ENCODE measurements at regions not wholly inside any gene's neighbourhood (a gene's known extent, or its start where the extent isn't known, plus 50 kb on each side); places are given as distances from the start of the nearest gene placed in this dataset.
"Not testable (repeated sequence)": the region's sequence is repeated elsewhere in the genome, so short reads cannot be mapped to it uniquely, and the experiment has no call there.

GRCh38 chr14:37745657-37746056, 150.2 kb downstream of the TTC6 start:
- no peak for TF ChIP-seq ZNF274 (IDR thresholded peaks at IDR 0.05; ENCODE audit: low read depth, low read length)
- H3K4me3 ChIP-seq (ENCODE audit: low read length), result no peak overlapping the region

DNA sequence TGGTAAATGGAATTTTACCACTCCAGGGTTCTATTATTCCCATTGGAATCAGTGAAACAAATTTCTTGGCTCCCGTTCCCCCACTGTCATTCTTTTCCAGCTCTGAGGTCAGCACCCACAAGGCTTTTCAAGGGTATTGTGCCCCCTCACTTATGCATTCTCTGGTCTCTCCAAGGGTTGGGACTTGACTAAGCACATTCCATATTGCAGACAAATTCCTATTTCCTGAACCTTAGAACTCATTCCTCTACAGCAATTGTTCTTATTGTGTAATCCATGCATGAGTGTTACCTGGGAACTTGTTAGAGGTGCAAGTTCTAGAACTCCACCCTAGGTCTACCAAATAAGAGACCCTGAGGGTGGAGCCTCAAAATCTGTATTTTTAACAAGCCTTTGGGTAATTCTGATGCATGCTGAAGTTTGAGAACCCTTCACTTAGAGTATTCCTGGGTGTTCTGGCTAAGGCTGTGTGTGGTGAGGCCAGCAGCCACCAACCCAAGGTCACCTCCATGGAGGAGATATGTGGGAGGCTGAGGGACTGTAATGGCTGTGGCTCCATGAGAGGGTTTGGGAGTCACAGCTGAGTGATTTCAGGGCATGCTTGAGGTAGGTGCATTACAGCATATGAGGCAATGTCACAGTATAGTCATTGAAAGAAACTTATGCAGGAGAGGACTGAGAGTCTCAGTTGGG, 150.9 kb downstream of the TTC6 start:
- no peak for TF ChIP-seq ZNF274 (IDR thresholded peaks at IDR 0.05; ENCODE audit: low read depth, low read length)

GRCh38 chr14:37753459-37753858, 158.0 kb downstream of the TTC6 start:
- TF ChIP-seq ZNF274 (IDR thresholded peaks at IDR 0.05; ENCODE audit: low read depth, low read length), result no peak
- H3K4me3 ChIP-seq (ENCODE audit: low read length), result no peak overlapping the region

More for the DNA sequence above, 150.9 kb downstream of the TTC6 start:
- no peak overlapping the region for H3K4me3 ChIP-seq (ENCODE audit: low read length)

DNA sequence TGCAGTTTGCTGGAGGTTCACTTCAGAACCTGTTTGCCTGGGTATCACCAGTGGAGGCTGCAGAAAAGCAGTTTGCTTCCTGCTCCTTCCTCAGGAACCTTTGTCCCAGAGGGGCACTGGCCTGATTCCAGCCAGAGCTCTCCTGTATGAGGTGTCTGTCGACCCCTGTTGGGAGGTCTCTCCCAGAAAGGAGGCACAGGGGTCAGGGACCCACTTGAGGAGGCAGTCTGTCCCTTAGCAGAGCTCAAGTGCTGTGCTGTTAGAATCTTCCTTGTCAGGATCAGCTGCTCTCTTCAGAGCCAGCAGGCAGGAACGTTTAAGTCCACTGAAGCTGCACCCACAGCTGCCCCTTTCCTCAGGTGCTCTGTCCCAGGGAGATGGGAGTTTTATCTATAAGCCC, 164.8 kb downstream of the TTC6 start:
- H3K4me3 ChIP-seq (ENCODE audit: low read length), result not testable (repeated sequence)

- no peak overlapping the region for H3K4me3 ChIP-seq (ENCODE audit: low read length)
- no peak for TF ChIP-seq ZNF274 (IDR thresholded peaks at IDR 0.05; ENCODE audit: low read depth, low read length)
Observed at GRCh38 chr14:37763266-37763665, 167.8 kb downstream of the TTC6 start.

DNA sequence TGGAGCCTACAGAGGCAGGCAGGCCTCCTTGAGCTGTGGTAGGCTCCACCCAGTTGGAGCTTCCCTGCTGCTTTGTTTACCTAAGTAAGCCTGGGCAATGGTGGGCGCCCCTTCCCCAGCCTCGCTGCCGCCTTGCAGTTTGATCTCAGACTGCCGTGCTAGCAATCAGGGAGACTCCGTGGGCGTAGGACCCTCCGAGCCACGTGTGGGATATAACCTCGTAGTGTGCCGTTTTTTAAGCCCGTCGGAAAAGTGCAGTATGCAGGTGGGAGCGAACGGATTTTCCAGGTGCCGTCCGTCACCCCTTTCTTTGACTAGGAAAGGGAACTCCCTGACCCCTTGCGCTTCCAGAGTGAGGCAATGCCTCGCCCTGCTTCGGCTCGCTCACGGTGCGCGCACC, 176.9 kb downstream of the TTC6 start:
- H3K4me3 ChIP-seq (ENCODE audit: low read length), result not testable (repeated sequence)

DNA sequence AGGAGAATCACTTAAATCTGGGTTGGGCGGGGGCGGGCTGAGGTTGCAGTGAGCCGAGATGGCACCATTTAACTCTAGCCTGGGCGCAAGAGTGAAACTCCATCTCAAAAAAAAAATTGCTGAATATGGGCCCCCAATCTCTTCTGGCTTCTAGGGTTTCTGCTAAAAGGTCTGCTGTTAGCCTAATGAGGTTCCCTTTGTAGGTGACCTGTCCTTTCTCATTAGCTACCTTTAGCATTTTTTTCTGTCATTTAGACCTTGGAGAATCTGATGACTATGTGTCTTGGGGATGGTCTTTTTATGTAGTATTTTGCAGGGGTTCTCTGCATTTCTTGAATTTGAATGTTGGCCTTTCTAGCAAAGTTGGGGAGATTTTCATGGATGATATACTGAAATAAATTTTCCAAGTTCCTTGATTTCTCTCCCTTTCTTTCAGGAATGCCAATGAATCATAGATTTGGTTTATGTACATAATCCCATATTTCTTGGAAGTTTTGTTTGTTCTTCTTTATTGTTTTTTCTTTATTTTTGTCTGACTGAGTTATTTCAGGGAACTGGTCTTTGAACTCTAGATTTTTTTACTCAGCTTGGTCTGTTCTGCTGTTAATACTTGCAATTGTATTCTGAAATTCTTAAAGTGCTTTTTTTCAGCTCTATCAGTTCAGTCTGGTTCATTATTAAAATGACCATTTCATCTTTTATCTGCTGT, 181.5 kb downstream of the TTC6 start:
- no peak for TF ChIP-seq ZNF274 (IDR thresholded peaks at IDR 0.05; ENCODE audit: low read depth, low read length)

GRCh38 chr14:37778135-37778943, 182.9 kb downstream of the TTC6 start:
- H3K4me3 ChIP-seq (ENCODE audit: low read length), result no peak overlapping the region
- no peak for TF ChIP-seq ZNF274 (IDR thresholded peaks at IDR 0.05; ENCODE audit: low read depth, low read length)

More for the DNA sequence above, 181.5 kb downstream of the TTC6 start:
- H3K4me3 ChIP-seq (ENCODE audit: low read length), result no peak overlapping the region

DNA sequence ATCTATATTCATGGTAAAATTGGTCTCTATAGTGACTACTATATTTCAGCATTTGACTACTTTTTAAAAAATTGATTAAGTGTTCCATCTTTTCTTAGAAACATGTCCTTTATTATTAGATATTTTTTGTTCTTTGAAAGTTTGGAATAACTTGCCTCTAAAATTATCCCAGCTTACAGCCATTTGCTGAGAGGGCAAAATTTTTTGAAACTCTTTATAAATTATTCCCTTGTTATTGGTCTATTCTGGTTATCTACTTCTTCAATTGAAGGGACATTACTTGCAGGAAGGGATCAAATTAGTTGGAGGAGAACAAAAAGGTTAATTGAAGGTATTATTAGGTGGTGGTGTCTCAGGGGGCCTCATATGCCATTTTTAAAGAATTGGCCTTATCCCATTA, 184.1 kb downstream of the TTC6 start:
- no peak for TF ChIP-seq ZNF274 (IDR thresholded peaks at IDR 0.05; ENCODE audit: low read depth, low read length)
- H3K4me3 ChIP-seq (ENCODE audit: low read length), result no peak overlapping the region

GRCh38 chr14:37780731-37781130, 185.3 kb downstream of the TTC6 start:
- H3K4me3 ChIP-seq (ENCODE audit: low read length), result not testable (repeated sequence)

- not testable (repeated sequence) for H3K4me3 ChIP-seq (ENCODE audit: low read length)
Observed at GRCh38 chr14:37784203-37784826, 188.9 kb downstream of the TTC6 start.

- not testable (repeated sequence) for H3K4me3 ChIP-seq (ENCODE audit: low read length)
Observed at GRCh38 chr14:37784827-37785223, 189.4 kb downstream of the TTC6 start.

GRCh38 chr14:37785298-37785697, 189.9 kb downstream of the TTC6 start:
- not testable (repeated sequence) for H3K4me3 ChIP-seq (ENCODE audit: low read length)

DNA sequence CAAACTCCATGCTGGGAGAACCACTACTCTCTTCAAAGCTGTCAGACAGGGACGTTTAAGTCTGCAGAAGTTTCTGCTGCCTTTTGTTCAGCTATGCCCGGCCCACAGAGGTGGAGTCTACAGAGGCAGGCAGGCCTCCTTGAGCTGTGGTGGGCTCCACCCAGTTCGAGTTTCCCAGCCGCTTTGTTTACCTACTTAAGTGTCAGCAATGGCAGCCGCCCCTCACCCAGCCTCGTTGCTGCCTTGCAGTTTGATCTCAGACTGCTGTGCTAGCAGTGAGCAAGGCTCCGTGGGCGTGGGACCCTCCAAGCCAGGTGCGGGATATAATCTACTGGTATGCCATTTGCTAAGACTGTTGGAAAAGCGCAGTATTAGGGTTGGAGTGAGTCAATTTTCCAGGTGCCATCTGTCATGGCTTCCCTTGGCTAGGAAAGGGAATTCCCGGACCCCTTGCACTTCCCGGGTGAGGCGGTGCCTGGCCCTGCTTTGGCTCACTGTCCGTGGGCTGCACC, 190.7 kb downstream of the TTC6 start:
- not testable (repeated sequence) for H3K4me3 ChIP-seq (ENCODE audit: low read length)

Data from GM08714 (cell line).